ENCODE measurements at regions not wholly inside any gene's neighbourhood (a gene's known extent, or its start where the extent isn't known, plus 50 kb on each side); places are given as distances from the start of the nearest gene placed in this dataset.
"Not testable (repeated sequence)": the region's sequence is repeated elsewhere in the genome, so short reads cannot be mapped to it uniquely, and the experiment has no call there.

- DNase-seq (ENCODE audit: low read depth), result no peak
- H3K4me3 ChIP-seq (ENCODE audit: low read depth, low read length), result no peak overlapping the region
- no peak for TF ChIP-seq MYC (IDR thresholded peaks at IDR 0.05; ENCODE audit: low read depth, low read length)
- no peak for TF ChIP-seq POLR2A (IDR thresholded peaks at IDR 0.05; ENCODE audit: extremely low read depth, insufficient read length)
- TF ChIP-seq, protein P1, sequence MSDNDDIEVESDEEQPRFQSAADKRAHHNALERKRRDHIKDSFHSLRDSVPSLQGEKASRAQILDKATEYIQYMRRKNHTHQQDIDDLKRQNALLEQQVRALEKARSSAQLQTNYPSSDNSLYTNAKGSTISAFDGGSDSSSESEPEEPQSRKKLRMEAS (IDR thresholded peaks at IDR 0.05; ENCODE audit: low read depth, low read length), result no peak
- TF ChIP-seq, protein P2, sequence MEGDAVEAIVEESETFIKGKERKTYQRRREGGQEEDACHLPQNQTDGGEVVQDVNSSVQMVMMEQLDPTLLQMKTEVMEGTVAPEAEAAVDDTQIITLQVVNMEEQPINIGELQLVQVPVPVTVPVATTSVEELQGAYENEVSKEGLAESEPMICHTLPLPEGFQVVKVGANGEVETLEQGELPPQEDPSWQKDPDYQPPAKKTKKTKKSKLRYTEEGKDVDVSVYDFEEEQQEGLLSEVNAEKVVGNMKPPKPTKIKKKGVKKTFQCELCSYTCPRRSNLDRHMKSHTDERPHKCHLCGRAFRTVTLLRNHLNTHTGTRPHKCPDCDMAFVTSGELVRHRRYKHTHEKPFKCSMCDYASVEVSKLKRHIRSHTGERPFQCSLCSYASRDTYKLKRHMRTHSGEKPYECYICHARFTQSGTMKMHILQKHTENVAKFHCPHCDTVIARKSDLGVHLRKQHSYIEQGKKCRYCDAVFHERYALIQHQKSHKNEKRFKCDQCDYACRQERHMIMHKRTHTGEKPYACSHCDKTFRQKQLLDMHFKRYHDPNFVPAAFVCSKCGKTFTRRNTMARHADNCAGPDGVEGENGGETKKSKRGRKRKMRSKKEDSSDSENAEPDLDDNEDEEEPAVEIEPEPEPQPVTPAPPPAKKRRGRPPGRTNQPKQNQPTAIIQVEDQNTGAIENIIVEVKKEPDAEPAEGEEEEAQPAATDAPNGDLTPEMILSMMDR (IDR thresholded peaks at IDR 0.05; ENCODE audit: low read depth, low read length), result no peak
These were observed 65.5 kb upstream of the VWC2 start for GRCh38 chr7:49707891-49708290.

GRCh38 chr7:49708590-49708989 is 64.8 kb upstream of the VWC2 start:
- no peak overlapping the region for H3K4me3 ChIP-seq (ENCODE audit: low read depth, low read length)
- DNase-seq (ENCODE audit: low read depth), result no peak
- TF ChIP-seq, protein P2 (IDR thresholded peaks at IDR 0.05; ENCODE audit: low read depth, low read length), result no peak
- TF ChIP-seq MYC (IDR thresholded peaks at IDR 0.05; ENCODE audit: low read depth, low read length) (no peak), POLR2A (IDR thresholded peaks at IDR 0.05; ENCODE audit: extremely low read depth, insufficient read length) (no peak)
- TF ChIP-seq, protein P1 (IDR thresholded peaks at IDR 0.05; ENCODE audit: low read depth, low read length), result no peak

DNA sequence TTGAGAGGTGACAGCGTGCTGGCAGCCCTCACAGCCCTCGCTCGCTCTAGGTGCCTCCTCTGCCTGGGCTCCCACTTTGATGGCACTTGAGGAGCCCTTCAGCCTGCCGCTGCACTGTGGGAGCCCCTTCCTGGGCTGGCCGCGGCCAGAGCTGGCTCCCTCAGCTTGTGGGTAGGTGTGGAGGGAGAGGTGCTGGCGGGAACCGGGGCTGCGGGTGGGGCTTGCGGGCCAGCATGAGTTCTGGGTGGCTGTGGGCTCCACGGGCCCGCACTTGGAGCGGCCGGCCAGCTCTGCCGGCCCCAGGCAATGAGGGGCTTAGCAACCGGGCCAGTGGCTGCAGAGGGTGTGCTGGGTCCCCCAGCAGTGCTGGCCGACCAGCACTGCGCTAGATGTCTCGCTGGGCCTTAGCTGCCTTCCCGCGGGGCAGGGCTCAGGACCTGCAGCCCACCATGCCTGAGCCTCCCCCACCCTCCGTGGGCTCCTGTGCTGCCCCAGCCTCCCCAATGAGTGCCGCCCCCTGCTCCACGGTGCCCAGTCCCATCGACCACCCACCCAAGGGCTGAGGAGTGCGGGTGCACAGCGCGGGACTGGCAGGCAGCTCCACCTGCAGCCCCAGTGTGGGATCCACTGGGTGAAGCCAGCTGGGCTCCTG is 62.2 kb upstream of the VWC2 start:
- H3K4me3 ChIP-seq (ENCODE audit: low read depth, low read length); DNase-seq (ENCODE audit: low read depth): not testable (repeated sequence)

DNA sequence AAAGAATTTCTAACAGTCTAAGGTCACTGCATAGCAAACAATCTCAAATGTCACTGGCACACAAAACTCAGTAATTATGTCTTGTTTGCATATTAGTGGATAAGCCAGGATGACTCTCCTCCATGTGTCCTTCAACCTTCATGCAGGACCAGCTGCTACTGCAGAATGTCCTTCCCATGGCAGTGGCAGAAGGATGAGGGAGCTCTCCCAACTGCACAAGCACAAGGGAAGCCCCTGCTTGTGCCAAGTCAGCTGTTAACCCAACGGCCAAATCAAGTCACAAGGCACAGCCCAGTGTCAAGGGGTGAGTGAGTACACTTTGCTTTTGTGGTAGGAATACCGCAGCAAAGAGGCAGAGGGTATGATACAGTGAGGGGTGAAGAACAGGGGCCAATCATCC is 59.3 kb upstream of the VWC2 start:
- no peak for DNase-seq (ENCODE audit: low read depth)
- no peak overlapping the region for H3K4me3 ChIP-seq (ENCODE audit: low read depth, low read length)
- TF ChIP-seq, protein P2 (IDR thresholded peaks at IDR 0.05; ENCODE audit: low read depth, low read length), result no peak
- TF ChIP-seq POLR2A (IDR thresholded peaks at IDR 0.05; ENCODE audit: extremely low read depth, insufficient read length) (no peak), MYC (IDR thresholded peaks at IDR 0.05; ENCODE audit: low read depth, low read length) (no peak)
- TF ChIP-seq, protein P1 (IDR thresholded peaks at IDR 0.05; ENCODE audit: low read depth, low read length), result no peak

DNA sequence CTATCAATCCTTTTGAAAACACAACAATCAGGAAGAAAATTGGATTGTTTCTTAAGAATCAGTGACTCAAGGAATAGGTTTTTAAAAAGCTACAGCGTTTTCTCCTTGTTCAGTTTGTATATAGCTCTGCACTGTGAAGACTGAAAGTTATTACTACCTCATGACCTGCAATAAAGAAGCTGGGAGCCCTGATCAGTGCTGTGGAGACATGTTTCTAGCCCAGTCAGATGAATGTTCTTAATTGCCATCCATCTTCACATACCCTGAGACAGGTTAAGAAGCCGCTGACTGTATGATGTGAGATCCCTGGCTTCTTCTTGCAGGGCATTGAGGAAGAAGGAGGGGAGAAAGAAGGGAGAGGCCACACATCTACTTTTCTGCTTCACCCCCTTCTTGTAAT is 58.0 kb upstream of the VWC2 start:
- TF ChIP-seq, protein P2 (IDR thresholded peaks at IDR 0.05; ENCODE audit: low read depth, low read length), result no peak
- no peak for TF ChIP-seq POLR2A (IDR thresholded peaks at IDR 0.05; ENCODE audit: extremely low read depth, insufficient read length)
- TF ChIP-seq, protein P1 (IDR thresholded peaks at IDR 0.05; ENCODE audit: low read depth, low read length), result no peak
- no peak for TF ChIP-seq MYC (IDR thresholded peaks at IDR 0.05; ENCODE audit: low read depth, low read length)
- DNase-seq (ENCODE audit: low read depth), result no peak
- H3K4me3 ChIP-seq (ENCODE audit: low read depth, low read length), result no peak overlapping the region

DNA sequence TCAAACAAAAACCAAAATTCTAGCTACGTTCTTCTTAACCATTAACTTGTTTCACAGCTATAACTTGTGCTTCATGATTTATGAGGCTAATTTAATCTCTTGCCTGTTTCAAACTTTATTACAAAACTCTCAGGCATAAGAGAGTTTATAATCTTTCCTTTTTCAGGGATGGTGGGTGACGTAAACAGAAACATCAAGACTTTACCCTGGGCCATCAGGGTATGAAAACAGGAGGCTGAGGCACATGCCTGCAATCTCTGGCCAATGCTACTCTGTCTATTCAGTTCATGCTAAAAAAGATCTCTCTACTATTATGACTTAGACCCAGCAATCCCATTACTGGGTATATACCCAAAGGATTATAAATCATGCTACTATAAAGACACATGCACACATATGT is 55.9 kb upstream of the VWC2 start:
- TF ChIP-seq, protein P2 (IDR thresholded peaks at IDR 0.05; ENCODE audit: low read depth, low read length), result no peak
- TF ChIP-seq MYC (IDR thresholded peaks at IDR 0.05; ENCODE audit: low read depth, low read length) (no peak), POLR2A (IDR thresholded peaks at IDR 0.05; ENCODE audit: extremely low read depth, insufficient read length) (no peak)
- TF ChIP-seq, protein P1 (IDR thresholded peaks at IDR 0.05; ENCODE audit: low read depth, low read length), result no peak
- no peak overlapping the region for H3K4me3 ChIP-seq (ENCODE audit: low read depth, low read length)
- DNase-seq (ENCODE audit: low read depth), result no peak
